ENCODE measurements at regions not wholly inside any gene's neighbourhood (a gene's known extent, or its start where the extent isn't known, plus 50 kb on each side); places are given as distances from the start of the nearest gene placed in this dataset.

DNA sequence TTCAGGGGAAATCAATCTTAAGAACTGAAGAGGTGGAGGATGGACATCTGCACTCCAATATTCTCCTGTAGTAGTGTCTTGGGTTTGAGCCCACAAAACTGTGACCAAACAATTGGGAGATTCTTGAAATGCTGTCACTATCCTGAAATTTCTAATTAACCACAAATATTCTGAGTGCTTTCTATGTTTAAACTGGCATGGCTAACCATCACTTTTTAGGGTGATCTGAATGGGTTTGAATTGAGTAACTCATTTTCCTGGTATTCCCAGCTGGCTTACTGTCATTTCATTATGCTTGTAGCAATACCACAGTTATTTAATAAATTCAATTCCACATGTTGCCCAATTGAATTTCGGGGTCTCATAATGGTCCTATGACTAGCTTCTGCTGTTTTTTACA, 216.9 kb upstream of the DCBLD2 start:
- ATAC-seq (ENCODE audit: low read depth) = no peak
- Histone ChIP-seq H3K4me1 (ENCODE audit: insufficient read depth, poor library complexity, severe bottlenecking) (no peaks in the 10 kb centered on the region), H3K27me3 (ENCODE audit: insufficient read depth, poor library complexity, severe bottlenecking) (no peaks in the 10 kb centered on the region), H3K36me3 (ENCODE audit: low read depth) (no peaks in the 10 kb centered on the region), H3K4me3 (ENCODE audit: severe bottlenecking) (no peak overlapping the region), H3K27ac (ENCODE audit: poor library complexity, severe bottlenecking) (no peak overlapping the region), H3K9me3 (ENCODE audit: severe bottlenecking) (no peaks in the 10 kb centered on the region)
- TF ChIP-seq, protein P1, sequence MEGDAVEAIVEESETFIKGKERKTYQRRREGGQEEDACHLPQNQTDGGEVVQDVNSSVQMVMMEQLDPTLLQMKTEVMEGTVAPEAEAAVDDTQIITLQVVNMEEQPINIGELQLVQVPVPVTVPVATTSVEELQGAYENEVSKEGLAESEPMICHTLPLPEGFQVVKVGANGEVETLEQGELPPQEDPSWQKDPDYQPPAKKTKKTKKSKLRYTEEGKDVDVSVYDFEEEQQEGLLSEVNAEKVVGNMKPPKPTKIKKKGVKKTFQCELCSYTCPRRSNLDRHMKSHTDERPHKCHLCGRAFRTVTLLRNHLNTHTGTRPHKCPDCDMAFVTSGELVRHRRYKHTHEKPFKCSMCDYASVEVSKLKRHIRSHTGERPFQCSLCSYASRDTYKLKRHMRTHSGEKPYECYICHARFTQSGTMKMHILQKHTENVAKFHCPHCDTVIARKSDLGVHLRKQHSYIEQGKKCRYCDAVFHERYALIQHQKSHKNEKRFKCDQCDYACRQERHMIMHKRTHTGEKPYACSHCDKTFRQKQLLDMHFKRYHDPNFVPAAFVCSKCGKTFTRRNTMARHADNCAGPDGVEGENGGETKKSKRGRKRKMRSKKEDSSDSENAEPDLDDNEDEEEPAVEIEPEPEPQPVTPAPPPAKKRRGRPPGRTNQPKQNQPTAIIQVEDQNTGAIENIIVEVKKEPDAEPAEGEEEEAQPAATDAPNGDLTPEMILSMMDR (IDR thresholded peaks at IDR 0.05; ENCODE audit: poor library complexity, severe bottlenecking) = no peak
- no peak for DNase-seq (ENCODE audit: low spot score)

GRCh38 chr3:99114565-99115291, 213.2 kb upstream of the DCBLD2 start:
- H3K9me3 ChIP-seq (ENCODE audit: severe bottlenecking) = no peaks in the 10 kb centered on the region
- H3K27me3 ChIP-seq (ENCODE audit: insufficient read depth, poor library complexity, severe bottlenecking) = no peaks in the 10 kb centered on the region
- TF ChIP-seq, protein P1 (IDR thresholded peaks at IDR 0.05; ENCODE audit: poor library complexity, severe bottlenecking) = peak; percentile 65
- ATAC-seq (ENCODE audit: low read depth) (peak; percentile 82), DNase-seq (ENCODE audit: low spot score) (no peak)
- H3K36me3 ChIP-seq (ENCODE audit: low read depth) = no peaks in the 10 kb centered on the region
- no peak overlapping the region for H3K4me3 ChIP-seq (ENCODE audit: severe bottlenecking)
- H3K27ac ChIP-seq (ENCODE audit: poor library complexity, severe bottlenecking) = no peak overlapping the region
- H3K4me1 ChIP-seq (ENCODE audit: insufficient read depth, poor library complexity, severe bottlenecking) = no peaks in the 10 kb centered on the region

- peak; percentile 48; the same call in 2 of the 3 replicates for ATAC-seq (ENCODE audit: low read depth)
- TF ChIP-seq, protein P1 (IDR thresholded peaks at IDR 0.05; ENCODE audit: poor library complexity, severe bottlenecking) = no peak
- Histone ChIP-seq H3K27ac (ENCODE audit: poor library complexity, severe bottlenecking) (no peak overlapping the region), H3K4me3 (ENCODE audit: severe bottlenecking) (no peak overlapping the region), H3K36me3 (ENCODE audit: low read depth) (no peaks in the 10 kb centered on the region), H3K27me3 (ENCODE audit: insufficient read depth, poor library complexity, severe bottlenecking) (no peaks in the 10 kb centered on the region), H3K4me1 (ENCODE audit: insufficient read depth, poor library complexity, severe bottlenecking) (peaks cover 11% of the 10 kb centered on the region), H3K9me3 (ENCODE audit: severe bottlenecking) (no peaks in the 10 kb centered on the region)
- no peak for DNase-seq (ENCODE audit: low spot score)
Measured at GRCh38 chr3:99111235-99111634, 209.7 kb upstream of the DCBLD2 start.

GRCh38 chr3:99110401-99110800, 208.9 kb upstream of the DCBLD2 start:
- TF ChIP-seq, protein P1 (IDR thresholded peaks at IDR 0.05; ENCODE audit: poor library complexity, severe bottlenecking) = no peak
- DNase-seq (ENCODE audit: low spot score) (no peak), ATAC-seq (ENCODE audit: low read depth) (no peak)
- H3K9me3 ChIP-seq (ENCODE audit: severe bottlenecking) = no peaks in the 10 kb centered on the region
- H3K36me3 ChIP-seq (ENCODE audit: low read depth) = no peaks in the 10 kb centered on the region
- H3K4me3 ChIP-seq (ENCODE audit: severe bottlenecking) = no peak overlapping the region
- no peaks in the 10 kb centered on the region for H3K27me3 ChIP-seq (ENCODE audit: insufficient read depth, poor library complexity, severe bottlenecking)
- peaks cover 11% of the 10 kb centered on the region for H3K4me1 ChIP-seq (ENCODE audit: insufficient read depth, poor library complexity, severe bottlenecking)
- H3K27ac ChIP-seq (ENCODE audit: poor library complexity, severe bottlenecking) = no peak overlapping the region

- no peaks in the 10 kb centered on the region for H3K9me3 ChIP-seq (ENCODE audit: severe bottlenecking)
- peak overlapping the region; percentile 35 for H3K27ac ChIP-seq (ENCODE audit: poor library complexity, severe bottlenecking)
- no peaks in the 10 kb centered on the region for H3K27me3 ChIP-seq (ENCODE audit: insufficient read depth, poor library complexity, severe bottlenecking)
- H3K36me3 ChIP-seq (ENCODE audit: low read depth) = no peaks in the 10 kb centered on the region
- TF ChIP-seq, protein P1 (IDR thresholded peaks at IDR 0.05; ENCODE audit: poor library complexity, severe bottlenecking) = no peak
- DNase-seq (ENCODE audit: low spot score) (no peak), ATAC-seq (ENCODE audit: low read depth) (peak; percentile 93)
- no peak overlapping the region for H3K4me3 ChIP-seq (ENCODE audit: severe bottlenecking)
- peaks cover 11% of the 10 kb centered on the region for H3K4me1 ChIP-seq (ENCODE audit: insufficient read depth, poor library complexity, severe bottlenecking)
Measured at GRCh38 chr3:99108508-99108907, 207.0 kb upstream of the DCBLD2 start.

All from RWPE2 (cell line).